ENCODE measurements at regions not wholly inside any gene's neighbourhood (a gene's known extent, or its start where the extent isn't known, plus 50 kb on each side); places are given as distances from the start of the nearest gene placed in this dataset.
A peak's percentile ranks its signal among the peaks of the same experiment; 100 is the strongest.
"Not testable (repeated sequence)": the region's sequence is repeated elsewhere in the genome, so short reads cannot be mapped to it uniquely, and the experiment has no call there.

- DNase-seq: no peak
Observed at GRCh38 chr14:65834812-65835211, 422.3 kb downstream of the FUT8 start.

GRCh38 chr14:65835501-65835900, 423.0 kb downstream of the FUT8 start:
- DNase-seq: no peak

GRCh38 chr14:65838565-65838964, 426.0 kb downstream of the FUT8 start:
- no peak for DNase-seq

- no peak for DNase-seq
Observed at GRCh38 chr14:65840118-65840751, 427.7 kb downstream of the FUT8 start.

- DNase-seq: no peak
Observed at GRCh38 chr14:65840786-65841185, 428.3 kb downstream of the FUT8 start.

- DNase-seq: no peak
Observed at GRCh38 chr14:65846196-65846868, 433.8 kb downstream of the FUT8 start.

GRCh38 chr14:65847075-65847847, 434.7 kb downstream of the FUT8 start:
- DNase-seq: peak; percentile 59

GRCh38 chr14:65847931-65848330, 435.4 kb downstream of the FUT8 start:
- DNase-seq: not testable (repeated sequence)

- DNase-seq: no peak
Observed at GRCh38 chr14:65849091-65849490, 436.6 kb downstream of the FUT8 start.

- DNase-seq: no peak
Observed at GRCh38 chr14:65849558-65849957, 437.0 kb downstream of the FUT8 start.

- peak; percentile 55 for DNase-seq
Observed at GRCh38 chr14:65850429-65851135, 438.1 kb downstream of the FUT8 start.

GRCh38 chr14:65852689-65853088, 440.2 kb downstream of the FUT8 start:
- no peak for DNase-seq

GRCh38 chr14:65853407-65853955, 441.0 kb downstream of the FUT8 start:
- DNase-seq: no peak

GRCh38 chr14:65854215-65854614, 441.7 kb downstream of the FUT8 start:
- DNase-seq: no peak

- DNase-seq: no peak
Observed at GRCh38 chr14:65860956-65861611, 448.6 kb downstream of the FUT8 start.

- DNase-seq: no peak
Observed at GRCh38 chr14:65864549-65864948, 452.0 kb downstream of the FUT8 start.

GRCh38 chr14:65864984-65865383, 452.5 kb downstream of the FUT8 start:
- DNase-seq: no peak

GRCh38 chr14:65866448-65866847, 453.9 kb downstream of the FUT8 start:
- DNase-seq: no peak

GRCh38 chr14:65866886-65867285, 454.4 kb downstream of the FUT8 start:
- DNase-seq: no peak

- DNase-seq: no peak
Observed at GRCh38 chr14:65867333-65867732, 454.8 kb downstream of the FUT8 start.

- DNase-seq: no peak
Observed at GRCh38 chr14:65872536-65872935, 460.0 kb downstream of the FUT8 start.

- DNase-seq: no peak
Observed at GRCh38 chr14:65877166-65877565, 464.6 kb downstream of the FUT8 start.

- no peak for DNase-seq
Observed at GRCh38 chr14:65877624-65878023, 465.1 kb downstream of the FUT8 start.
